Spinal cord (tissue), 9 donors: ENCODE measurements at regions not wholly inside any gene's neighbourhood (a gene's known extent, or its start where the extent isn't known, plus 50 kb on each side); places are given as distances from the start of the nearest gene placed in this dataset.
A peak's percentile ranks its signal among the peaks of the same experiment; 100 is the strongest.

Source experiments
- DNase-seq, 6 donors: peaks; one replicate each; pipeline versions ENCODE4 v3.0.0 to v3.0.0-alpha.2; 2013 to 2015; ENCODE audit warnings: low spot score in 6 of 6, low read depth in 4 of 6
- H3K27ac ChIP-seq: one replicate; pipeline ENCODE4 v1.5.1; 2013; ENCODE audit warnings: low read depth, low read length, control low read depth
- H3K27me3 ChIP-seq: one replicate; pipeline ENCODE4 v1.6.1; 2013; ENCODE audit warnings: low read length; ENCODE audit not compliant: control insufficient read depth, insufficient read depth
- H3K36me3 ChIP-seq: one replicate; pipeline ENCODE4 v1.6.1; 2013; ENCODE audit warnings: low read length; ENCODE audit not compliant: control insufficient read depth, insufficient read depth
- H3K4me1 ChIP-seq: one replicate; pipeline ENCODE4 v1.6.1; 2013; ENCODE audit warnings: low read length; ENCODE audit not compliant: control insufficient read depth, insufficient read depth
- H3K4me3 ChIP-seq: one replicate; pipeline ENCODE4 v1.5.1; 2013; ENCODE audit warnings: low read depth, low read length, control low read depth
- H3K9me3 ChIP-seq: one replicate; pipeline ENCODE4 v1.6.1; 2013; ENCODE audit warnings: low read length; ENCODE audit not compliant: control insufficient read depth, insufficient read depth
- WGBS: methylation state at CpG from one replicate; pipeline ENCODE4 v1.1.5; 2013; ENCODE audit warnings: missing lambda C conversion rate; ENCODE audit not compliant: insufficient coverage; 5-methylcytosine and 5-hydroxymethylcytosine counted together
- donor health status: healthy.

DNA sequence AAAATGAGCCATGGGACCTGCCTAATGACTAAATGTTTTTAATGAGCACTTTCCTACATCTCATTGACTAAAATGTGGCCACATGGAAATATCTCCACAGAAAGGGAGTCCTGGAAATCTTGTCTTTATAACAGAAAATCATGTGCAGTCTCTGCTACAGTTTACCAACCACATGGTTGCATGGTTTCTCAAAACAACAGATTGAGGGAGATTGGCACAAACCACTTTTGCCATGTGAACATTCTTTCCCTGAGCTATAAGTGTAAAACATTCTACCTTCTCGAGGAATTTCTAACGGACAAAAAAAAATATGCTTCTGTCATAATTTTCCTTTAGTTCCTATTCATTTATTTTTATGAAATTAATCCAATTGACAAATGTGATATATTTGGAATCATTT is 218.9 kb upstream of the SLITRK5 start:
- Histone ChIP-seq H3K36me3 (no peaks in the 10 kb centered on the region), H3K27ac (no peak overlapping the region), H3K9me3 (no peaks in the 10 kb centered on the region), H3K27me3 (no peaks in the 10 kb centered on the region), H3K4me3 (no peak overlapping the region), H3K4me1 (no peaks in the 10 kb centered on the region)
- peak in 1 of 6 donors; percentile 65 for DNase-seq
- whole genome bisulfite sequencing: no CpG with 5 or more reads among the region's 2 CpGs

GRCh38 chr13:87453244-87453643 is 217.9 kb upstream of the SLITRK5 start:
- Histone ChIP-seq H3K4me3 (no peak overlapping the region), H3K27me3 (no peaks in the 10 kb centered on the region), H3K9me3 (no peaks in the 10 kb centered on the region), H3K4me1 (no peaks in the 10 kb centered on the region), H3K36me3 (no peaks in the 10 kb centered on the region), H3K27ac (no peak overlapping the region)
- WGBS: no CpG with 5 or more reads among the region's 1 CpG
- DNase-seq: peak in 2 of 6 donors; percentile 4 to 59

DNA sequence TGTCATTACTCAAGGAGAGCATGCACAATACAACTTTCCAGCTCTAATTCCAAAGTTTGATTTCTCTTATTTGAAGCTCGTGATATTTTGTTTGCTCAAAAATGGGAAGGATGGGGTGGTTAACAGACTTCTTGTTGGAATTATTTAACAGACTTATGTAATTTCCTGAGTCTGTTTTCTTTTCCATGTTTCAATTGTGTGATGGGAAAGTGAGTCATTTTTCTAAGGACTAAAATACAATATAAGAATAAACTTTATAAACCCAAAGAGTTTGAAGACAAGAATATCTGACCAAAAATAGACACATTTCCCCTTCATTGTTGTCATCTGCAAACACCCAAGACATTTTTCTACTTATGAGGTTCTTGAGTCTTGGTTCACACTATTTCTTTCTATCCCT is 211.8 kb upstream of the SLITRK5 start:
- no CpG with 5 or more reads among the region's 1 CpG for WGBS
- Histone ChIP-seq H3K4me1 (no peaks in the 10 kb centered on the region), H3K27ac (no peak overlapping the region), H3K36me3 (no peaks in the 10 kb centered on the region), H3K9me3 (no peaks in the 10 kb centered on the region), H3K27me3 (no peaks in the 10 kb centered on the region), H3K4me3 (no peak overlapping the region)
- no peak for DNase-seq

DNA sequence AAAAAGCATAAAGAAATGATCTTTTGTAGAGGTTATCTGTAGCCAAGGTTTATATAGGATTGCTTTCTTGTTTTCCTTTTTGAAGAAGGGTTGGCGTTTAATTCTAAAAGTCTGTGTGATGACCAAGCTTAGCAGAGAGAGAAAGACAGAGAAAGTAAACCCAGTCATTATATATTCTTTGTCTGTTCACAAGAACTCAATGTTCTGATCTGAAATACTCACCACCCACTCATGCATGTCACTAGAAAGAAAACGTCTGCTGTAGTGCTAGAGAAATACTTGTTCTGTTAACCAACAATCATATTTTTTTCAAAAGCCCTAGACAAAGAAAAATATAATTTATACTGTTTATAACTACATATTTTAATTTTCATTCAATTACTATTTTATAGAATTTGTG is 173.7 kb upstream of the SLITRK5 start:
- no peak overlapping the region for H3K27ac ChIP-seq
- H3K36me3 ChIP-seq: no peaks in the 10 kb centered on the region
- no peaks in the 10 kb centered on the region for H3K27me3 ChIP-seq
- WGBS: no CpG with 5 or more reads among the region's 2 CpGs
- no peak for DNase-seq
- H3K4me1 ChIP-seq: no peaks in the 10 kb centered on the region
- no peak overlapping the region for H3K4me3 ChIP-seq
- H3K9me3 ChIP-seq: no peaks in the 10 kb centered on the region

GRCh38 chr13:87498681-87499080 is 172.5 kb upstream of the SLITRK5 start:
- no peaks in the 10 kb centered on the region for H3K4me1 ChIP-seq
- H3K4me3 ChIP-seq: no peak overlapping the region
- no peak overlapping the region for H3K27ac ChIP-seq
- no peaks in the 10 kb centered on the region for H3K27me3 ChIP-seq
- no peaks in the 10 kb centered on the region for H3K36me3 ChIP-seq
- WGBS: no CpG with 5 or more reads among the region's 2 CpGs
- no peaks in the 10 kb centered on the region for H3K9me3 ChIP-seq
- peak in 1 of 6 donors; percentile 28 for DNase-seq

- Histone ChIP-seq H3K27me3 (no peaks in the 10 kb centered on the region), H3K9me3 (no peaks in the 10 kb centered on the region), H3K27ac (no peak overlapping the region), H3K36me3 (no peaks in the 10 kb centered on the region), H3K4me1 (no peaks in the 10 kb centered on the region), H3K4me3 (no peak overlapping the region)
- no peak for DNase-seq
- WGBS: no CpG with 5 or more reads among the region's 3 CpGs
Observed at GRCh38 chr13:87524775-87525174, 146.4 kb upstream of the SLITRK5 start.

- no peak overlapping the region for H3K27ac ChIP-seq
- no peaks in the 10 kb centered on the region for H3K9me3 ChIP-seq
- no peaks in the 10 kb centered on the region for H3K36me3 ChIP-seq
- no peaks in the 10 kb centered on the region for H3K4me1 ChIP-seq
- H3K27me3 ChIP-seq: no peaks in the 10 kb centered on the region
- DNase-seq: no peak
- H3K4me3 ChIP-seq: no peak overlapping the region
Observed at GRCh38 chr13:87533776-87534175, 137.4 kb upstream of the SLITRK5 start.

GRCh38 chr13:87535911-87536310 is 135.3 kb upstream of the SLITRK5 start:
- no peak for DNase-seq

GRCh38 chr13:87536499-87536898 is 134.7 kb upstream of the SLITRK5 start:
- no peak for DNase-seq
- H3K36me3 ChIP-seq: no peaks in the 10 kb centered on the region
- H3K4me1 ChIP-seq: no peaks in the 10 kb centered on the region
- H3K27me3 ChIP-seq: no peaks in the 10 kb centered on the region
- 100% methylated on average over 2 of the region's 2 CpGs for WGBS
- no peak overlapping the region for H3K27ac ChIP-seq
- H3K4me3 ChIP-seq: no peak overlapping the region
- H3K9me3 ChIP-seq: no peaks in the 10 kb centered on the region

More at GRCh38 chr13:87535911-87536310, 135.3 kb upstream of the SLITRK5 start:
- WGBS: 100% methylated on average over 1 of the region's 1 CpG
- Histone ChIP-seq H3K4me1 (no peaks in the 10 kb centered on the region), H3K27me3 (no peaks in the 10 kb centered on the region), H3K27ac (no peak overlapping the region), H3K36me3 (no peaks in the 10 kb centered on the region), H3K9me3 (no peaks in the 10 kb centered on the region), H3K4me3 (no peak overlapping the region)

DNA sequence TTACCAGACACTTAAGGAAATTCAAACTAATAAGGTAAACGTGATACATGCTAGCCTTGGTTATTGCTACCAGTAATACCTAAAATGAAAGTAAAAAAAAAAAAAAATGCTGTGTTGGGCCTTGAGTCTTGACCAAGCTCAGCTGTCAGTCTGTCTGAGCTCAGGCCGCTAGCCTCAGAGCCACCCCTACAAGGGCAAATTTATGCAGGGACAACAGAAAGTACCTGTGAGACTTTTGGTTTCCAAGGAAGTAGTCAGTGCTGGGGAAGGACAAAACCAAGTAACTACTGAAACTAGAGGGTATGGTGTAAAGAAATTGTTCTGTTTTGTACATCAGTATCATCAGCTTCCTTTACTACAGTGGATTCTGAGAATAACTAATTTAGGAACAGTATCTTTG is 134.3 kb upstream of the SLITRK5 start:
- Histone ChIP-seq H3K36me3 (no peaks in the 10 kb centered on the region), H3K4me1 (no peaks in the 10 kb centered on the region), H3K27ac (no peak overlapping the region), H3K27me3 (no peaks in the 10 kb centered on the region), H3K4me3 (no peak overlapping the region), H3K9me3 (no peaks in the 10 kb centered on the region)
- DNase-seq: no peak
- WGBS: no CpG with 5 or more reads among the region's 2 CpGs
